HepG2 (cell line): ENCODE measurements at regions not wholly inside any gene's neighbourhood (a gene's known extent, or its start where the extent isn't known, plus 50 kb on each side); places are given as distances from the start of the nearest gene placed in this dataset.

ENCODE experiments used
- ATAC-seq: fragments of 200-7000 bp; cut with Tn5 transposase; 3 replicates; pipeline ENCODE4 v1.9.1; 2020; ENCODE audit warnings: mild to moderate bottlenecking, moderate library complexity
- BruUV-seq: library from RNA; stranded (reverse); fragments of 400-500 nt; replicated peaks from 2 replicates; lab custom pipeline; 2021; lab: Mats Ljungman, UMichigan
- CTCF ChIA-PET: fragments of 300-600 bp; formaldehyde crosslinking; extraction: SDS; loops from one replicate; lab custom pipeline; 2021; ENCODE audit warnings: low total read pairs, inconsistent platforms, low intra/inter-chr PET ratio; lab: Yijun Ruan, JAX
- POLR2A ChIA-PET: fragments of 350-600 bp; sonication (Branson Sonifier 250); formaldehyde crosslinking; loops from one replicate; lab custom pipeline; 2020; ENCODE audit warnings: antibody characterized with exemption, inconsistent platforms; lab: Yijun Ruan, JAX
- DNase-seq: peaks from one replicate; pipeline ENCODE4 v3.0.0-alpha.2; 2015; ENCODE audit warnings: low spot score
- FAIRE-seq: peaks from 3 replicates; lab custom pipeline; 2011; peaks lifted over from hg19 to GRCh38; lab: Jason Lieb, UNC
- H2AFZ ChIP-seq: one replicate; pipeline ENCODE4 v1.6.1; 2011; ENCODE audit warnings: low read length, inconsistent platforms
- H3K27ac ChIP-seq: fragments of 300-600 bp; 3 replicates; pipeline ENCODE4 v1.8.0; 2011; ENCODE audit warnings: mixed run types, mild to moderate bottlenecking, mixed read lengths, low read length, inconsistent platforms; ENCODE audit not compliant: insufficient read depth; ENCODE audit errors: extremely low read length
- H3K27me3 ChIP-seq, 2 experiments: fragments of 200-600 bp in 1 of 2; 2 replicates in 1 of 2; 3 replicates in 1 of 2; pipeline versions ENCODE4 v1.6.0 to v1.8.0; 2011; ENCODE audit warnings: low read length in 2 of 2, mild to moderate bottlenecking in 2 of 2, moderate library complexity in 2 of 2, inconsistent platforms in 1 of 2; ENCODE audit not compliant: insufficient read depth in 2 of 2, control insufficient read depth in 1 of 2
- H3K36me3 ChIP-seq, 2 experiments: fragments of 200-600 bp in 1 of 2; replicated peaks in 1 of 2; 2 replicates in 1 of 2; 3 replicates in 1 of 2; pipeline versions ENCODE4 v1.5.1 to v1.8.0; 2011; ENCODE audit warnings: low read length in 2 of 2, inconsistent platforms in 1 of 2; ENCODE audit not compliant: insufficient read depth in 2 of 2, control insufficient read depth in 1 of 2
- H3K4me1 ChIP-seq: 2 replicates; pipeline ENCODE4 v1.5.1; 2012; ENCODE audit warnings: low read length, inconsistent platforms; ENCODE audit not compliant: insufficient read depth
- H3K4me2 ChIP-seq: 2 replicates; pipeline ENCODE4 v1.6.0; 2011; ENCODE audit warnings: low read depth, low read length, inconsistent platforms
- H3K4me3 ChIP-seq, 3 experiments: fragments of 200-600 bp in 1 of 3; sonication (generic), shearing (Covaris generic) in 1 of 3; replicated peaks in 1 of 3; 2 replicates each; pipeline ENCODE4 v1.5.1; 2011 to 2016; ENCODE audit warnings: low read length in 3 of 3, inconsistent platforms in 2 of 3, low read depth in 2 of 3, mild to moderate bottlenecking in 2 of 3, control low read depth in 1 of 3, mixed read lengths in 1 of 3; ENCODE audit not compliant: insufficient read depth in 1 of 3
- H3K79me2 ChIP-seq: one replicate; pipeline ENCODE4 v1.6.1; 2011; ENCODE audit warnings: low read length, inconsistent platforms; ENCODE audit not compliant: insufficient read depth
- H3K9ac ChIP-seq: 2 replicates; pipeline ENCODE4 v1.6.0; 2011; ENCODE audit warnings: mild to moderate bottlenecking, low read depth, low read length, inconsistent platforms; ENCODE audit not compliant: insufficient read depth
- H3K9me3 ChIP-seq: 2 replicates; pipeline ENCODE4 v1.5.1; 2012; ENCODE audit warnings: mild to moderate bottlenecking, low read length
- H4K20me1 ChIP-seq: 2 replicates; pipeline ENCODE4 v1.6.0; 2011; ENCODE audit warnings: inconsistent platforms, mild to moderate bottlenecking, low read length, moderate library complexity; ENCODE audit not compliant: insufficient read depth
- ARID4A ChIP-seq: sonication (generic); formaldehyde crosslinking; IDR thresholded peaks from 2 replicates; pipeline ENCODE4 v1.5.0; 2020; ENCODE audit warnings: mild to moderate bottlenecking, missing genetic modification reagents, borderline replicate concordance
- ATF1 ChIP-seq: IDR thresholded peaks from 2 replicates; pipeline ENCODE4 v1.6.1; 2016; ENCODE audit warnings: mild to moderate bottlenecking, control low read depth
- CTCF ChIP-seq: sonication (generic); formaldehyde crosslinking; IDR thresholded peaks from 2 replicates; pipeline ENCODE4 v1.5.0; 2020; ENCODE audit warnings: mild to moderate bottlenecking, missing genetic modification reagents, moderate library complexity
- LRRFIP1 ChIP-seq: sonication (generic); formaldehyde crosslinking; conservative IDR thresholded peaks from 2 replicates; pipeline ENCODE4 v1.4.0; 2020; ENCODE audit warnings: missing genetic modification reagents
- STAG1 ChIP-seq: sonication (generic); formaldehyde crosslinking; IDR thresholded peaks from 2 replicates; pipeline ENCODE4 v1.4.0; 2020; ENCODE audit warnings: missing genetic modification reagents
- ZMYM4 ChIP-seq: sonication (generic); formaldehyde crosslinking; IDR thresholded peaks from 2 replicates; pipeline ENCODE4 v1.8.1; 2023; ENCODE audit warnings: mild to moderate bottlenecking, missing genetic modification reagents
- ZNF841 ChIP-seq: sonication (generic); formaldehyde crosslinking; IDR thresholded peaks from 2 replicates; pipeline ENCODE4 v1.8.1; 2023; ENCODE audit warnings: missing genetic modification reagents, borderline replicate concordance
- WGBS: methylation state at CpG from one replicate; pipeline ENCODE4 v1.1.6; 2017; ENCODE audit warnings: low lambda C conversion rate; 5-methylcytosine and 5-hydroxymethylcytosine counted together
- in situ Hi-C: cut with HindIII; loops from 2 replicates; pipeline ENCODE4 v1.10.0; 2017; ENCODE audit warnings: low pct_unique_long_range_greater_than_20kb; ENCODE audit not compliant: extremely low pct_ligation_motif_present
- intact Hi-C: fragments of 100-400 bp; cut with micrococcal nuclease; formaldehyde crosslinking; loops from one replicate; pipeline ENCODE4 v1.10.0; 2022; ENCODE audit not compliant: unreplicated experiment

GRCh38 chr22:26082866-26083265 is 86.4 kb upstream of the SEZ6L start (continued):
- TF ChIP-seq LRRFIP1 (CRISPR knock-in tag) (no peak), ATF1 (CRISPR knock-in tag) (no peak)
- TF ChIP-seq, all 625 proteins: peak for 0

GRCh38 chr22:26086359-26086758 is 82.9 kb upstream of the SEZ6L start:
- ChIA-PET POLR2A (no interaction called here), CTCF (no interaction called here)
- Histone ChIP-seq H3K27me3 (0 out of 5 replicates have a peak, but pooled peaks cover 0 to 2% of the 10 kb centered on the region in 2 experiments), H3K9me3 (no peaks in the 10 kb centered on the region), H3K36me3 (no peaks in the 10 kb centered on the region), H3K27ac (no peak overlapping the region), H3K79me2 (no peaks in the 10 kb centered on the region), H3K4me1 (no peaks in the 10 kb centered on the region), H2AFZ (no peak overlapping the region), H3K4me2 (no peak overlapping the region), H3K9ac (no peak overlapping the region), H3K4me3 (no peak overlapping the region), H4K20me1 (no peaks in the 10 kb centered on the region)
- BruUV-seq, result no TSS peak
- FAIRE-seq (no peak), ATAC-seq (no peak), DNase-seq (no peak)
- 6% methylated on average over 1 of the region's 1 CpG for WGBS
- in situ Hi-C loops (no loop called here), intact Hi-C loops (no loop called here)
- TF ChIP-seq ZNF841 (CRISPR knock-in tag) (no peak), STAG1 (CRISPR knock-in tag) (peak; percentile 31; the same call in 1 of the 2 replicates), ZMYM4 (CRISPR knock-in tag) (no peak), ARID4A (CRISPR knock-in tag) (no peak), CTCF (CRISPR knock-in tag) (0 out of 2 replicates have a peak, but pooled peaks have one; percentile 20)
